BLaER1 (cell line): ENCODE measurements at regions not wholly inside any gene's neighbourhood (a gene's known extent, or its start where the extent isn't known, plus 50 kb on each side); places are given as distances from the start of the nearest gene placed in this dataset.

ENCODE experiments used
- H3K27ac ChIP-seq: shearing (Covaris generic); formaldehyde crosslinking; 2 replicates; pipeline ENCODE4 v1.8.1; 2022
- H3K27me3 ChIP-seq: shearing (Covaris generic); formaldehyde crosslinking; 2 replicates; pipeline ENCODE4 v1.8.1; 2022
- H3K36me3 ChIP-seq: shearing (Covaris generic); formaldehyde crosslinking; 2 replicates; pipeline ENCODE4 v1.8.1; 2022
- H3K4me1 ChIP-seq: shearing (Covaris generic); formaldehyde crosslinking; 2 replicates; pipeline ENCODE4 v1.8.1; 2022
- H3K4me2 ChIP-seq: shearing (Covaris generic); formaldehyde crosslinking; 2 replicates; pipeline ENCODE4 v1.8.1; 2022
- H3K4me3 ChIP-seq: shearing (Covaris generic); formaldehyde crosslinking; 2 replicates; pipeline ENCODE4 v1.8.1; 2022
- H3K9ac ChIP-seq: shearing (Covaris generic); formaldehyde crosslinking; 2 replicates; pipeline ENCODE4 v1.8.1; 2022
- H3K9me3 ChIP-seq: shearing (Covaris generic); formaldehyde crosslinking; 2 replicates; pipeline ENCODE4 v1.8.1; 2022
- H4K20me1 ChIP-seq: shearing (Covaris generic); formaldehyde crosslinking; 2 replicates; pipeline ENCODE4 v1.8.1; 2022
- Cebpa-rat ChIP-seq: shearing (Covaris generic); IDR thresholded peaks from 2 replicates; pipeline ENCODE4 v1.8.1; 2022

GRCh38 chr18:56162311-56163265 is 475.8 kb downstream of the TXNL1 start:
- Histone ChIP-seq H4K20me1 (no peaks in the 10 kb centered on the region), H3K27ac (no peak overlapping the region), H3K9me3 (no peaks in the 10 kb centered on the region), H3K27me3 (no peaks in the 10 kb centered on the region), H3K4me2 (no peak overlapping the region), H3K4me3 (no peak overlapping the region), H3K36me3 (no peaks in the 10 kb centered on the region), H3K9ac (no peak overlapping the region), H3K4me1 (no peaks in the 10 kb centered on the region)
- no peak for TF ChIP-seq Cebpa-rat

- H4K20me1 ChIP-seq = no peaks in the 10 kb centered on the region
- no peaks in the 10 kb centered on the region for H3K36me3 ChIP-seq
- H3K27me3 ChIP-seq = no peaks in the 10 kb centered on the region
- no peak overlapping the region for H3K27ac ChIP-seq
- no peak overlapping the region for H3K9ac ChIP-seq
- H3K4me2 ChIP-seq = no peak overlapping the region
- no peak overlapping the region for H3K4me3 ChIP-seq
- H3K4me1 ChIP-seq = no peaks in the 10 kb centered on the region
- TF ChIP-seq Cebpa-rat = no peak
- no peaks in the 10 kb centered on the region for H3K9me3 ChIP-seq
Observed at GRCh38 chr18:56161566-56162260, 476.7 kb downstream of the TXNL1 start.

GRCh38 chr18:56158676-56159075 is 479.7 kb downstream of the TXNL1 start:
- no peak overlapping the region for H3K4me3 ChIP-seq
- TF ChIP-seq Cebpa-rat = no peak
- no peak overlapping the region for H3K9ac ChIP-seq
- no peaks in the 10 kb centered on the region for H3K27me3 ChIP-seq
- no peaks in the 10 kb centered on the region for H4K20me1 ChIP-seq
- H3K9me3 ChIP-seq = no peaks in the 10 kb centered on the region
- no peak overlapping the region for H3K27ac ChIP-seq
- H3K4me2 ChIP-seq = no peak overlapping the region
- no peaks in the 10 kb centered on the region for H3K4me1 ChIP-seq
- H3K36me3 ChIP-seq = no peaks in the 10 kb centered on the region

GRCh38 chr18:56157541-56157940 is 480.9 kb downstream of the TXNL1 start:
- TF ChIP-seq Cebpa-rat = no peak
- no peak overlapping the region for H3K27ac ChIP-seq

GRCh38 chr18:56152551-56153310 is 485.7 kb downstream of the TXNL1 start:
- Histone ChIP-seq H3K27ac (no peak overlapping the region), H3K9me3 (no peaks in the 10 kb centered on the region)

More at GRCh38 chr18:56157541-56157940, 480.9 kb downstream of the TXNL1 start:
- no peaks in the 10 kb centered on the region for H3K9me3 ChIP-seq
- H3K36me3 ChIP-seq = no peaks in the 10 kb centered on the region
- H3K4me2 ChIP-seq = no peak overlapping the region
- no peak overlapping the region for H3K9ac ChIP-seq
- no peaks in the 10 kb centered on the region for H4K20me1 ChIP-seq
- no peaks in the 10 kb centered on the region for H3K27me3 ChIP-seq
- no peaks in the 10 kb centered on the region for H3K4me1 ChIP-seq
- no peak overlapping the region for H3K4me3 ChIP-seq

GRCh38 chr18:56148373-56148772 is 490.0 kb downstream of the TXNL1 start:
- H3K36me3 ChIP-seq = no peaks in the 10 kb centered on the region
- no peak overlapping the region for H3K9ac ChIP-seq
- no peaks in the 10 kb centered on the region for H3K9me3 ChIP-seq
- no peaks in the 10 kb centered on the region for H3K4me1 ChIP-seq
- H3K4me2 ChIP-seq = no peak overlapping the region
- H4K20me1 ChIP-seq = no peaks in the 10 kb centered on the region
- no peaks in the 10 kb centered on the region for H3K27me3 ChIP-seq
- TF ChIP-seq Cebpa-rat = no peak
- H3K27ac ChIP-seq = no peak overlapping the region
- H3K4me3 ChIP-seq = no peak overlapping the region

More at GRCh38 chr18:56152551-56153310, 485.7 kb downstream of the TXNL1 start:
- no peak for TF ChIP-seq Cebpa-rat
- no peaks in the 10 kb centered on the region for H3K27me3 ChIP-seq
- H3K4me1 ChIP-seq = no peaks in the 10 kb centered on the region
- no peaks in the 10 kb centered on the region for H4K20me1 ChIP-seq
- H3K4me2 ChIP-seq = no peak overlapping the region
- no peak overlapping the region for H3K9ac ChIP-seq
- no peak overlapping the region for H3K4me3 ChIP-seq
- no peaks in the 10 kb centered on the region for H3K36me3 ChIP-seq

- Histone ChIP-seq H3K4me2 (no peak overlapping the region), H3K9ac (no peak overlapping the region), H3K9me3 (no peaks in the 10 kb centered on the region), H3K27me3 (no peaks in the 10 kb centered on the region), H3K4me1 (no peaks in the 10 kb centered on the region), H3K4me3 (no peak overlapping the region), H3K27ac (no peak overlapping the region), H4K20me1 (no peaks in the 10 kb centered on the region), H3K36me3 (no peaks in the 10 kb centered on the region)
- TF ChIP-seq Cebpa-rat = no peak
Observed at GRCh38 chr18:56146565-56146964, 491.8 kb downstream of the TXNL1 start.

- Histone ChIP-seq H3K27ac (no peak overlapping the region), H3K36me3 (no peaks in the 10 kb centered on the region), H3K9ac (no peak overlapping the region), H4K20me1 (no peaks in the 10 kb centered on the region), H3K4me3 (no peak overlapping the region), H3K4me1 (no peaks in the 10 kb centered on the region), H3K27me3 (no peaks in the 10 kb centered on the region), H3K9me3 (no peaks in the 10 kb centered on the region), H3K4me2 (no peak overlapping the region)
- no peak for TF ChIP-seq Cebpa-rat
Observed at GRCh38 chr18:56142001-56142400, 496.4 kb downstream of the TXNL1 start.

- H3K27me3 ChIP-seq = no peaks in the 10 kb centered on the region
- no peaks in the 10 kb centered on the region for H3K4me1 ChIP-seq
- H3K4me2 ChIP-seq = no peak overlapping the region
Observed at GRCh38 chr18:56139792-56140254, 498.6 kb downstream of the TXNL1 start.

More at GRCh38 chr18:56139792-56140254, 498.6 kb downstream of the TXNL1 start:
- Histone ChIP-seq H4K20me1 (no peaks in the 10 kb centered on the region), H3K4me3 (no peak overlapping the region), H3K9me3 (no peaks in the 10 kb centered on the region), H3K9ac (no peak overlapping the region), H3K36me3 (no peaks in the 10 kb centered on the region), H3K27ac (no peak overlapping the region)
- no peak for TF ChIP-seq Cebpa-rat
